SK-N-SH treated with all-trans-retinoic acid at 6 μM for 48 hours (cell line): ENCODE measurements at regions not wholly inside any gene's neighbourhood (a gene's known extent, or its start where the extent isn't known, plus 50 kb on each side); places are given as distances from the start of the nearest gene placed in this dataset.

ENCODE experiments used
- CREB5 ChIP-seq: fragments of 250-450 bp; sonication (Bioruptor Pico); IDR thresholded peaks from 2 replicates; pipeline ENCODE4 v1.5.1; 2020; ENCODE audit warnings: low read depth, mild to moderate bottlenecking, moderate library complexity
- CSRNP3 ChIP-seq: fragments of 250-450 bp; sonication (Bioruptor Pico); IDR thresholded peaks from 2 replicates; pipeline ENCODE4 v1.5.1; 2021; ENCODE audit warnings: mild to moderate bottlenecking, moderate library complexity
- ESRRG ChIP-seq: fragments of 250-450 bp; sonication (Bioruptor Pico); IDR thresholded peaks from 2 replicates; pipeline ENCODE4 v1.6.1; 2021; ENCODE audit warnings: mild to moderate bottlenecking
- PATZ1 ChIP-seq: fragments of 250-450 bp; sonication (Bioruptor Pico); IDR thresholded peaks from 2 replicates; pipeline ENCODE4 v1.8.0; 2020; ENCODE audit warnings: mild to moderate bottlenecking, moderate library complexity, borderline replicate concordance
- PPARA ChIP-seq: fragments of 250-450 bp; sonication (Bioruptor Pico); IDR thresholded peaks from 2 replicates; pipeline ENCODE4 v1.5.0; 2020; ENCODE audit warnings: mild to moderate bottlenecking, borderline replicate concordance
- RARB ChIP-seq: fragments of 250-450 bp; sonication (Bioruptor Pico); IDR thresholded peaks from 2 replicates; pipeline ENCODE4 v1.8.0; 2021; ENCODE audit warnings: mild to moderate bottlenecking, moderate library complexity
- ZNF8 ChIP-seq: fragments of 450-650 bp; formaldehyde crosslinking; IDR thresholded peaks from 2 replicates; pipeline ENCODE4 v1.5.0; 2020; ENCODE audit warnings: mild to moderate bottlenecking, moderate library complexity

- no peak for TF ChIP-seq RARB (CRISPR knock-in tag)
- no peak for TF ChIP-seq CREB5
- TF ChIP-seq CSRNP3 (CRISPR knock-in tag) = no peak
- TF ChIP-seq ZNF8 (CRISPR knock-in tag) = no peak
- no peak for TF ChIP-seq PPARA (CRISPR knock-in tag)
- no peak for TF ChIP-seq PATZ1 (CRISPR knock-in tag)
- TF ChIP-seq ESRRG (CRISPR knock-in tag) = no peak
These were observed 587.3 kb downstream of the TMA16 start for GRCh38 chr4:164081801-164082200.
